Endometrial microvascular endothelial cells (primary cell): ENCODE measurements at regions not wholly inside any gene's neighbourhood (a gene's known extent, or its start where the extent isn't known, plus 50 kb on each side); places are given as distances from the start of the nearest gene placed in this dataset.

Experiments used
- in situ Hi-C: cut with HindIII; loops from 2 replicates; pipeline ENCODE4 v1.10.0; 2017; ENCODE audit warnings: low sequenced_read_pairs, low pct_unique_long_range_greater_than_20kb; ENCODE audit errors: inconsistent ontology term

DNA sequence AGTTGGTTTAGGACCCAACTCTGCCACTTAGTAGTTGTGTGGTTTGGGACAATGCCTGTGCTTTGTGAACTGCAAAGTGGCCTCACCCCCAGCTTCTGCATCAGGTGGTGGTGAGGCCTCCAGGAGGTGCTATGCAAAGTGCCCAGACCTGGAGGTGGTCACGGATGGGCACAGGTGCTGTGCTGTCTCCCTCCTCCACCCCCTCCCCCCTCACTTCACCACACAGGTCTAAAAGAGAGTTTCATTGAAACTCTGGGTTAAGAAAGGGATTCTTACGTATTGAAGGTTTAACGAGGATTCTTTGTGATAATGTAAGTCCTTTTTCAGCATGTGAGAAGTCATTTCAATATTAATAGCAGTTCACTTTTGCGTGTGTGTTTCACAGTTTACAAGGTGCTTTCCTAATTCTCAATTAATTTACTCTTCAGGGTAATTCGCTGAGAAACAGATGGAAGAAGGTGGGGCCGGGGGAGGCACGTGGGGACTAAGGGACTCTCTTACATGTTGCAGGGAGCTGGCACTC lies 369.9 kb downstream of the LPIN1 start:
- in situ Hi-C loops: no loop called here

DNA sequence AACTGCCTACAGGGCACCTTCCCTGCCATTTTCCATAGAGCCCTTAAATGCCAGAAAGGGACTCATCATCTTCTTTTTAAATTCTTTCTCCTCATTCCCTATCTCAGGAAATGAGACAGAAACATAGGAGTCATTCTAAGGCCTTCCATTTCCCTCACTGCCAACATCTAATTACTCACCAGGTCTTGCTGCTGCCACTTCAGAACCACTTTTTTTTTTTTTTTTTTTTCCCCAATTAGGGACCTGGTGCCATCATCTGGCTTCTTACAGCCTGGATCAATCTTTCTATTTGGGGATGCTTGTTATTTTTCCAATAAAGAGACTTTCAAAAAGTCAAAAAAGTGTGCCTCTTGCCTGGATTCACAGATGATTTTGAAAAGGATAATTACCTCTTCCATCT lies 373.4 kb downstream of the LPIN1 start:
- in situ Hi-C loops: no loop called here

DNA sequence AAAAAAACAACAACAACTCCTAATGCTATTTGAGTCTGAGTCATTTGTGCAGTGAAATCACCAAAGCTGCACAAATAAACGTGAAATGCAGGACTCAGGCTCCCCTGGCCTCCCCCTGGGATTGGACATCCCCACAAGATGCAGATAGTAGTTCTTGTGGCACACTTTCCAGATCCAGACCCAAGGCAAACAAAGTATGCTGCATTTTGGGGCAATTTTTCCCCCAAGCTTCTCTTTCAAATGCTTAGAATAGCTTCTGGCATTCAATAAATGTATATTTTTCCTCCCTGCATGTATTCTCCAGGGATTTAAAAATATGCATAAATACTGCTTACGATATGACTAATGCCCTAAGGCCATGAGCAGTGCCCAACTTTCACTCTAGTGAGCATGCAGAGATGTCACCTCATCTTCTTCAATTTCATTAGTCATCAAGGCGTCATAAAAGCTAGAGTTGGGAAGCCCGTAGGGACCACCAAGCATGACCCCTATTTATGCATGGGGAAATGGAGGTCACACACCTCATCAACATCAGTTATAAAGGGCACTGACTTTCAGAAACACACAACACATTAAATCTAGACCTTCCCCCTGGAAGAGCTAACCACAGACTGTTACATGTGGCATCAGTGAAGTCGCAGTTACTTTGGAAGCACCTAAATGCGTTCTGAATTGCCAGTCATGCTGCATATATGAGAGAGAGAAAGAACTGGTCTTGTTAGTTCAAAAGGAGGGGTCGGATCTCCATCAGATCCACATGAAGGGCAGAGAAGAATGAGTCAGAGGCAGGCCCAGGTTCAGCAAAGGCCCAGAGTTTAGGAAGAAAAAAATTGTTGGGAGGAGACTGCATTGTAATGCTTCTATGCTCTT lies 374.1 kb downstream of the LPIN1 start:
- in situ Hi-C loops: no loop called here

DNA sequence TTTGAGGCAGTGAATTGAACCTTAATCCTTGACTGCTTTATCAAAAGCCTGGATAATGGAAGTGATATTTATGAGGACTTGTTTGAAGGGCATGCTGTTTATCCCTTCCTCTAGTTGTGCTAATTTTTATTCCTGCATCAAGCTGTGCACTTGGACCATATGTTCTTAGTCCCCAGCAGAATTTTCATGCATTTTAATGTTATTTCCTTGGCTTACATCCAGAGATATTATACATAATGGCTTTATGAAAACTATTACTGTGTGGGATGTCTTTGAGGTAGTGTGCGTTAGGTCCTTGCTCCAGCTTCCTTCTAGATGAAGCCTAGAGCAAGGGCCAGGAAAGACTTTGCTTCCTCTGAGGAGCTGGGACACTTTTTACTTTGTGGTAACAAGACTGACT lies 378.4 kb downstream of the LPIN1 start:
- in situ Hi-C loops: no loop called here

DNA sequence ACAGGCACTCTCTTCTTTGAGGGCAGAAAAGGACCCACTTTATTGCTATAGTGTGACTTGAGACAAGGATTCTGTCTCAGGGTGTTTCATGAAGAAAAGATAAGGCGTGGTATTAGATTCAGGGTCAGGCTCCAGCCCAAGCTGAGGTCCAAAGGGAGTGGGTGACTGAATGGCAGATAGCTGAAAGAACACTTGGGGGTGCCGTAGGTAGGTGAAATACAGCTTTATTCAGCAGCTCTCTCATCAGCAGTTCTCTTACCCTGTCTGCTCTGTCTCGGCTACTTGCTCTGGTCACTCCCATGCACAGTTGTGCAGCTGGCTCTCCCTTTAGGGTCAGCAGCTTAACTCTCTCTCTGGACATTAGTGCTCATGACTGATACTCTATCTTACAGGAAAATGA lies 379.9 kb downstream of the LPIN1 start:
- in situ Hi-C loops: no loop called here

DNA sequence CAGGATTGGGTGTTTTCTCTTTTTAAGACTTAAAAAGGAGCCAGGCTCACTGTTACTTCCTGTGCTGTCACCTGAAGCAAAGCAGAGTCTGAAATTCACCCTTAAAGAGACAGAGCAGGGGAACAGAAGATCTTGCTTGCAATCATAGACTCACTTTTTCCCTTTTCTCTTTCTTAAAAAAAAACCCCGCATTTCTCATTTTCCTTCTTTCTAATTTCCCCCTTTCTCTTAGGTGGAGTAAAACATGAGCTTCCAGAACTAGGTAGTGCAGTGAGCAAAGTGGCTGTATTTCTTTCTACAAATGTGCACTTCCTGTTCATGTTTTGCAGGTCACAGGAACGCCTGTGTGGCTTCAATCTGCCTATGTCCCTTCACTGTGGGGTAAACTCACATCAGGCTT lies 381.2 kb downstream of the LPIN1 start:
- in situ Hi-C loops: no loop called here

DNA sequence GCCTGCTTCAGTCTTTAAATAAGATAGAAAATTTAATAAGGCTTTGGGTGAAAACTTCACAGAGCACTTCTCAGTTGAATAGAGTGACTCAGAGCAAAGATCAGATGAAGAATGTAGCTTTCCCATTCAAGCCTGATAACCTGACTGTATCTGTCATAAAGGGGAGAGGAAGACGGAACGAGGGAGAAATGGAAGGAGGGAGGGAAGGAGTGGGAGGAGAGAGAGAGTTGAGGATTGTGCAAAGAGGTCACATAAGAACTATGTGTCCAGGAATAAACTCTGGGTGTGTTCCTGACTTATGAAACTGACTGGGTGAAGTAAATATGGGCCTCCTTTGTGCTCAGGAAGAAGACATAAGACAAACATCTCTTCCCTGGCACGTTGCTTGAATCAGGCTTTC lies 385.5 kb downstream of the LPIN1 start:
- in situ Hi-C loops: no loop called here

DNA sequence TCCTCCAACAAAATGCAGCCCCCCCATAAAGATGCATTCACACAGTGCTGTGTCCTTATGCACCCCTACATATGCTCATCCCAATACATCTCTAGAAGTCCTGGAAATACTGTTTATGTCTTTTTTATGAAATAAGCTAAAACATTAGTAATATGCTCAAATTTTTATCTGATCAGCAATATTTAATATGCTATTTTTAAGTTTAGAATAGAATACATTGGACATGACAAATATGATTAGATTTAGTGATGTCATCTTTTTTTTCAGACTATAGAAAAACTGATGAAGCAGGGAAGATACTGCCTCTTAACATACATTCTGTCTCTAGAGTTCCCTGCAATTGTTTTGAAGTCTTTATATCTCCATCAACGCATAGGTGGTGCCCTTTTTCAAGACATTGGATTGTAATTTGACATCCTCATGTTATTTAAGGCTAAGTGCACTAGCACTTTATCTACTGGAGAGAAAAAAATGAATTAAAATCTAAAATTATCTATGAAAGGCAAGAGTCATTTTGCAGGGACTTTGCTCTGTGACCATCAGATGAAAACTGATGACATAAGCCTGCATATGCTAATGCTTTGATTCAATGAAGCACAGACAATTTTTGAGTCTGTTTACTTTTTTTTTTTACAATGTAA lies 395.3 kb downstream of the LPIN1 start:
- in situ Hi-C loops: no loop called here

DNA sequence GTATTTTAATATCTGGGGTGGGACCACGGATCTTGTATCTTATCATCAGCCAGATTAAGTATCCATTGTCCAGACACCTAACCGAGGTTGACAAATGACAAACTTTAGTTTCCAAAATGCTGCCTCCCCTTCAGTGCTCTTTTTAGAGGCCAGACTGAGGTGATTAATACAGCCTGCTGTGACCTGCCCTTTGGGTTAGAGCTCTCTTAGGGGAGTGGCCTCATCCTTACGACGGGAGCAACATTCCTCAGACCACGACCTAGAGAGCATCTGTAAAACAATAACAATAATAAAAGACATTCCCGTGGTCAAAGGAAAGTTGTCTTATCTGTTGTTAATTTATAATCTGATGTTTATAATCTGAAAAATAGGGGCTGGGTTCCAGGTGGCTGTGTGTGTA lies 405.3 kb downstream of the LPIN1 start:
- in situ Hi-C loops: no loop called here

DNA sequence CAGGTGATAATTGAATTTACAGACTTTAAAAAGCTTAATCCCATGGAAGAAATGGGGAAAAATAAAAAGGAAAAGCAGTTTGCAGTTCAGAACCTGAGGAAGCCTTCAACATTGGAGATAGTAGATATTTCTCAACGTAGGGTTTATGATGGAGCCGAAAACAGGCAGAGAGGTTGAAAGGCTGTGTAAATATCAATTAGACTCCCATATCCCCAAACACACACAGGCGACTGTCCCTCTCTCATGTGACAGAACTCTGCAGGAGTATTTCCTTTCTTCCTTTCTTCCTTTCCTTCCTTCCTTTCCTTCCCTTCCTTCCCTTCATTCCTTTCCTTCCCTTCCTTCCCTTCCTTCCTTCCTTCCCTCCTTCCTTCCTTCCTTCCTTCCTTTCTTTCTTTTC lies 406.5 kb downstream of the LPIN1 start:
- in situ Hi-C loops: no loop called here

DNA sequence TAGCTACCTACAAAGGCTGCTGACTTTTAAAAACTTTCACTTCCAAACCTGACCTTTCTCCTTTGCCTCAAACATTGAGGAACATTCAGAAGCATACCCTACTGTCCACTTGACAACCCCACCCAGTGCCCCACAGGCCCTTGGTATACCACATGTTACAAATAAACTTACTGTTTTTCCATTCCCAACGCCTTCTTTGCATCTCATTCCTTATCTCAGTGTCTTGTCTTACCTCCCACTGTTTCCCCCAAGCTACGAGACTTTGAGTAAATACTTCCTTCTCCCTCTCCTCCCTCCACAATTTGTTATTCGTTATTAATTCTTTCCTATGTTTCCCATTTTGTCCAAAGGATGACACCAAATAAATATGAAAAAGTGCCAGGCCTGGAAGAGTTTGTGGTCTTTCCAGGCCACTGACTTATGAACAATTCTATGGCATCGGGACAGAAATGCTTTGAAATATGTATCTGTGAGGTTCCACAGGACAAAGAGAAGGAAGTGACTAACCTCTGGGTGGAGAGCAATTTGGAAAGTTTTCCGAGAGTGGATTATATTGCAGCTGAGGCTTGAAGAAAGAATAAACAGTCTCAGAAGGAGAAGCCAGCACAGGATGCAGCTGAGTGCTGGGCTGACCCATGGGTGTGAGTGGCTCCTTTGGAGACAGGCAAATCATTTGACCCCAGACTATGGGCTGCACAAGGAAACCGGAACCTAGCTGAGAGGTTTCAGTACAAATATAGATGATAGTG lies 409.0 kb downstream of the LPIN1 start:
- in situ Hi-C loops: no loop called here

DNA sequence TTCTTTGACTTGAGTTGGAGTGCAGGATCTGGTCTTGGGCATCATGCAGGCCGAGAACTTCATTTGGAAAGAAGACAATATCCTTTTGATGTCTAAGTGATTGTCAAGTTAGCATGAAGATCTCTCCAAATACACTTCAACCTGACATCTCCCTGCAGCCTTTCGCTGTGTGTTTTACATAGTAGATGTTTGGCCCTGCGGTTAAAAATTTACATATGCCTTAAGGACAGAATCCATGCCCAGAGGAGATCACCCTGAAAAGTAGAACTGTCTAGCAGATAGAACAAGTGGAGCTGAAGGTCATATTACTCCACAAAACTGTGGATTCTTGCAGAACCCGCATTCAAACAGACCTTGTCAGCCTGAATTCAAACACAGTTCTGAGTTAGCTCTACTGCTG lies 409.9 kb downstream of the LPIN1 start:
- in situ Hi-C loops: no loop called here

DNA sequence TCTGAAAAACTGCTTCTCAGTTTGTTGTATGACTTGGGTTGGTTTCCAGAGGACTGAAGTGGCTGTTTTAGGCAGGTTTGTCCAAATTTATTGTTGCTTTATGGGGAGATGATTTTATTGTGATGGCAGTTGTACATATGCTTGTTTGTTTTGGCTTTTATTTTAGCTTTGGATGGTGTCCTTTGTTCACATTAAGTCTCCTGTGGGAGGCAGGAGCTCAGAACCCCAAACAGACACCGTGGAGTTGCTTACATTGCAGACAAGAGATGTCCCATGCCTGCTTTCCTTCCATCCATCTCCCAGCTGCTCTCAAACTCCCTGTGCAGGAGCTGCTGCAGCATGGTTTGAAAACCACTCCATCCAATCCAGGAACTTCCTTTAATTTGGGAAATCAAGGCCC lies 414.7 kb downstream of the LPIN1 start:
- in situ Hi-C loops: no loop called here

DNA sequence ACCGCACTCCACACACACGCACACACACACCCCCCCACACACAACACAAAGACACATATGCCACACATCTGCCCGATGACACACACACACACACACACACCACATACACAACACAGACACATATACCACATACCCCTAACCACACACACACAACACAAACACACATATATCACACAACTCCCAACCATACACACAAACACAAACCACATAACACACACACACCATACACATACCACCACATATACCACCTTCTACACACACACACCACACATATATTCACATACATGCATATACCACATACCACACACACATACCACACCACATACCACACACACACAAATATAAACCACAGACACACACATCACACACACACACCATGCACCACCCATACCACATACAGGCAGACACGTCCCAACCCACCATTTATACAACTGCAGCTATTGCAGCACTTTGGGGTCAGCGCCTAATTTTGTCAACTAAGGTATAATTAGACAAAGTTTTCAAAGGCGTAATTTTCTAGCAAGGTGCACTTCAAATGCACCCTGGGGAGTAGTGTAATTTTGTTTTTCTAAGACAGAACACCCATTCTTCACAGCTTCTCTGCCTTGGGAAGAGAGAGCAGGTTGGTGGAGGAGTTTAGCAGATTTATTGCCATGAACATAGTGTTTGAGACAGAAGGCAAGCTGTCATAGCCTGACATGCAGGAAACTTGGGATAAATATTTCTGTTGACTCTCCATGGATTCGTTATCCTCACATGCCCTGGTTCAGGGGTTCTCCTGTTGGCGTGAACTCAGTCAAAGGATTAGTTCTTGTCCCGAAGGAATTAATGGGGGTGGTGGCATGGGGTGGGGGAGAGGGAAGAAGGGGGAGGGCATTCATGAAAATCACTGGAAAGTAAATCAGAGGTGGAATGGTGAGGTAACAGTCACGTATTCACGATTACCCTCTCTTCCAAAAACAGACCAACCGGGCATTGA lies 416.1 kb downstream of the LPIN1 start:
- in situ Hi-C loops: no loop called here

DNA sequence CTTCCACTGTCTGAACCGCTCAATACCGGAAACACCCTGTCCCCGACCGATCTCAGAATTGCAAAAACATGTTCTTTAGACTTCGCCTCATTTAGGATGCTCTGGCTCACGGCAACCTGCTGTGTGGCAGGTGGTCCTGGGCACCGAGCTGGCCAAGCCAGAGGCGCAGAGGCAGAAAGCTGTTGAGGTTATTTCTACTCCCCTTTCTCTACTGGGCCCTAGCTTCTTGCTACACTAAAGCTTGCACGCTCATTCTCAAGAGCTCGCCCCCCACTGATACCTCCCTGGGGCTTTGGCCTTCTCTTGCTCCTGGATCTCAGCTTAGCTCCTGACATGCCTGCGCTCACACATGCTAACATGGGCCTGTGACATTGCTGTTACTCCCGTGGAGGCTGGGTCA lies 417.4 kb downstream of the LPIN1 start:
- in situ Hi-C loops: no loop called here

DNA sequence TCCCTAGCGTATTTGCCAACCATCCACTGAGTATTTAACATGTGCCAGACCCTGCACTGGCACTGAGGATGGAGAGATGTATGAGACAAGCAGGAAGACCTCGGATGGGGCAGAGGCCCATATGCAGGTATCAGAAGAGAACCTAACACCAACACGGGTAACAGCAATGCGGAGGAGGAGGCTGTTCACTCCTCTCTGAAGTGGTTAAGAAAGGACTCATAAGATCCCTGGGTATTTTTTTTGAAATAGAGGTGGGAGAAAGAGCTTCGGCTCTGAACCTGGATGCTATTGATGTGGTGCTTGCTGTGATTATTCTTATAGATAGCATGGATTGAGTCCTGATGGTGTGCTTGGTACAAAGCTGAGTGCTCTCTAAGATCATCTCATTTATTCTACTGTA lies 418.3 kb downstream of the LPIN1 start:
- in situ Hi-C loops: no loop called here

DNA sequence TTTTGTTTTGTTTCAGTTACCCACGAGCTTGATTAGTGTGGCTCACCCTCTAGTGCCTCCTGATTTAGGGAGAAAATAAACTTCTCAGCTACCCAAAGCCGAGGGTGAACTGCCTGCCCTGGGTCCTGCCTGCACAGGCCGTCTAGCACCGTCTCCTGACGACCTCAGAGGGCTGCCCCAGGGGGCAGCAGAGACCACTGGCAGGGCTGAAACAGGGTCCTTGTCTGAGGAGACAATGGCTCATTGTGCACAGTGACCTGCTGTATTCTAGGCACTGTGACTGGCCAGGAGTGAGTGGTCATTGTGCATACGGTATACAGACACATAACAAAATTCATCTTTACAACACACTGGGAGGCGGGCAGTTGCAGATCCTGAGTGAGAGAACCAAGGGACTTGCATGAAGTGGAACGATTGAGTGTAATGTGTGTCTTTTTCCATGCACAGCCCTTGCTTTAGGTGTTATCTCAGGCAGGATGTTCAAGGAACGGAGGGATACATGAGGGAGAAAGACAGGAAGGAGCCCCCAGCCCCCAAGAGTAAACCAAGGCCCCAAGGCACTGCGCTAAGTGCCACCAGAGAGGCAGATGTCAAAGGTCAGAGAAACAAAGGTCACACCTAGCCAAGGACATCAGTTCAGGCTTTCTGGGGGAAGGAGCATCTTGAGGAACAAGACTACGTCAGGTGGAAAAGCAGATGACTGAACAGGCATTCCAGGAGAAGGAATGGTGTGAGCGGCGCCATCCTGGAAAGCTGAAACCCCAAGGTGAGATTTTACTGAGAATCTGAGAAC lies 421.3 kb downstream of the LPIN1 start:
- in situ Hi-C loops: no loop called here

DNA sequence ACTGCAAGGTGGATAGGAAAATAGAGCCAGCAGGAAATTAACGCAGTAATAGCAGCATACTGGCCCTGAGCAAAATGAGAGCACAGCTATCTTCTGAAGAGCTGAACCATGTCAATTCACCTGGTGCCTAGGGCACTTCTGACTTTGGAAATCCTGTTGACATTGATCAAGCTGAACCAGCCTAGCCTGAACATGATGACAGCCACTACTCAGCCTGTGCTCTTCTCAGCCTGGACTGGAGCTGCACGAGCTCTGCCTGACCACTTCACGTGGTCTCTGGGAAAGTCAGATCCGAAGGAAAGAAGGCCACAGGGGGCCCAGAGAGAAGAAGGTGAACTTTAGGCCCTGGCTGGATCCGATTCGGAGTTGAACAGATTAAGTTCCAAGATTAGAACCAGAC lies 421.9 kb downstream of the LPIN1 start:
- in situ Hi-C loops: no loop called here
